GM13976 (cell line): ENCODE measurements at regions not wholly inside any gene's neighbourhood (a gene's known extent, or its start where the extent isn't known, plus 50 kb on each side); places are given as distances from the start of the nearest gene placed in this dataset.

Experiments
- DNase-seq: peaks from one replicate; pipeline ENCODE4 v3.0.0; 2012; ENCODE audit warnings: low spot score
- CTCF ChIP-seq: IDR thresholded peaks from 2 replicates; pipeline ENCODE4 v1.5.1; 2012; ENCODE audit warnings: borderline replicate concordance, mild to moderate bottlenecking; ENCODE audit not compliant: insufficient read depth; ENCODE audit errors: extremely low read depth, missing control alignments, control extremely low read depth
- in situ Hi-C: fragments of 300-500 bp; cut with MboI; formaldehyde crosslinking; loops from one replicate; pipeline ENCODE4 v1.12.0; 2022; ENCODE audit warnings: low sequenced_read_pairs, mixed read lengths, inconsistent platforms; ENCODE audit not compliant: unreplicated experiment

- no peak for DNase-seq
- in situ Hi-C loops, result no loop called here
- no peak for TF ChIP-seq CTCF
Observed at GRCh38 chr10:3366735-3367405, 194.3 kb upstream of the PITRM1 start.

- in situ Hi-C loops, result no loop called here
- DNase-seq, result no peak
- TF ChIP-seq CTCF, result no peak
Observed at GRCh38 chr10:3366043-3366442, 193.5 kb upstream of the PITRM1 start.

- in situ Hi-C loops, result no loop called here
- DNase-seq, result no peak
- TF ChIP-seq CTCF, result no peak
Observed at GRCh38 chr10:3365630-3366029, 193.0 kb upstream of the PITRM1 start.

- DNase-seq, result no peak
- TF ChIP-seq CTCF, result no peak
- in situ Hi-C loops, result no loop called here
Observed at GRCh38 chr10:3364768-3365480, 192.3 kb upstream of the PITRM1 start.

GRCh38 chr10:3363311-3364045, 190.9 kb upstream of the PITRM1 start:
- TF ChIP-seq CTCF, result no peak
- in situ Hi-C loops, result no loop called here
- no peak for DNase-seq

GRCh38 chr10:3362394-3362793, 189.8 kb upstream of the PITRM1 start:
- no peak for DNase-seq
- in situ Hi-C loops, result no loop called here
- TF ChIP-seq CTCF, result no peak
